Posterior vena cava (tissue), 2 donors: ENCODE measurements at regions not wholly inside any gene's neighbourhood (a gene's known extent, or its start where the extent isn't known, plus 50 kb on each side); places are given as distances from the start of the nearest gene placed in this dataset.
A peak's percentile ranks its signal among the peaks of the same experiment; 100 is the strongest.

Experiments
- DNase-seq: peaks from one replicate; pipeline ENCODE4 v3.0.0-alpha.2; 2020; ENCODE audit warnings: low spot score
- intact Hi-C, 2 donors: fragments of 100-400 bp; cut with DNase I; formaldehyde crosslinking; loops; one replicate each; pipeline versions ENCODE4 v1.14.1 to v1.14.2; 2022 to 2023
- donor health status: DM: yes; HTN: yes; CAD: no.
- donor health status: DM: yes; HTN: yes; CAD: no.

GRCh38 chr2:71944183-71944550 is 203.5 kb downstream of the CYP26B1 start:
- DNase-seq = peak; percentile 48
- intact Hi-C loops = no loop called here

- intact Hi-C loops = no loop called here
- DNase-seq = peak; percentile 61
Observed at GRCh38 chr2:71943238-71944182, 204.2 kb downstream of the CYP26B1 start.

- DNase-seq = peak; percentile 28
- intact Hi-C loops = no loop called here
Observed at GRCh38 chr2:71941726-71942525, 205.7 kb downstream of the CYP26B1 start.

- DNase-seq = peak; percentile 70
- intact Hi-C loops = no loop called here
Observed at GRCh38 chr2:71940695-71941094, 207.0 kb downstream of the CYP26B1 start.

- intact Hi-C loops = no loop called here
- DNase-seq = peak; percentile 82
Observed at GRCh38 chr2:71939588-71940535, 207.8 kb downstream of the CYP26B1 start.

- DNase-seq = peak; percentile 60
- intact Hi-C loops = no loop called here
Observed at GRCh38 chr2:71938659-71939587, 208.7 kb downstream of the CYP26B1 start.

- intact Hi-C loops = no loop called here
- DNase-seq = peak; percentile 46
Observed at GRCh38 chr2:71938108-71938507, 209.6 kb downstream of the CYP26B1 start.

- DNase-seq = no peak
- intact Hi-C loops = no loop called here
Observed at GRCh38 chr2:71937396-71937795, 210.3 kb downstream of the CYP26B1 start.

- peak; percentile 65 for DNase-seq
- intact Hi-C loops = no loop called here
Observed at GRCh38 chr2:71936076-71937030, 211.3 kb downstream of the CYP26B1 start.

GRCh38 chr2:71935262-71935848 is 212.3 kb downstream of the CYP26B1 start:
- intact Hi-C loops = no loop called here
- peak; percentile 93 for DNase-seq

- DNase-seq = peak; percentile 91
- intact Hi-C loops = no loop called here
Observed at GRCh38 chr2:71934595-71935261, 212.9 kb downstream of the CYP26B1 start.

- peak; percentile 65 for DNase-seq
Observed at GRCh38 chr2:71934320-71934593, 213.4 kb downstream of the CYP26B1 start.

GRCh38 chr2:71933467-71934319 is 214.0 kb downstream of the CYP26B1 start:
- intact Hi-C loops = no loop called here
- DNase-seq = peak; percentile 73

More at GRCh38 chr2:71934320-71934593, 213.4 kb downstream of the CYP26B1 start:
- intact Hi-C loops = no loop called here

GRCh38 chr2:71932780-71933466 is 214.7 kb downstream of the CYP26B1 start:
- intact Hi-C loops = no loop called here

More at GRCh38 chr2:71932780-71933466, 214.7 kb downstream of the CYP26B1 start:
- peak; percentile 67 for DNase-seq
